H1 (cell line): ENCODE measurements at regions not wholly inside any gene's neighbourhood (a gene's known extent, or its start where the extent isn't known, plus 50 kb on each side); places are given as distances from the start of the nearest gene placed in this dataset.

Source experiments
- CTCF ChIA-PET: fragments of 300-600 bp; sonication (Branson Sonifier 250); formaldehyde crosslinking; loops from one replicate; lab custom pipeline; 2021; ENCODE audit not compliant: partially characterized antibody; lab: Charles Lee
- POLR2A ChIA-PET: fragments of 300-600 bp; sonication (Branson Sonifier 250); formaldehyde crosslinking; loops from one replicate; lab custom pipeline; 2021; ENCODE audit warnings: inconsistent platforms; ENCODE audit not compliant: partially characterized antibody; lab: Charles Lee
- DNase-seq, 2 experiments: peaks; one replicate each; pipeline versions ENCODE4 v3.0.0 to v3.0.0-alpha.2; 2010 to 2022; ENCODE audit warnings: low spot score in 2 of 2, low read depth in 1 of 2, mixed read lengths in 1 of 2
- FAIRE-seq: peaks from 2 replicates; lab custom pipeline; 2011; peaks lifted over from hg19 to GRCh38; lab: Jason Lieb, UNC
- H2AFZ ChIP-seq: 2 replicates; pipeline ENCODE4 v1.8.1; 2012; ENCODE audit warnings: low read length, inconsistent platforms
- H2AK5ac ChIP-seq: 2 replicates; pipeline ENCODE4 v1.6.1; 2013; ENCODE audit warnings: low read depth, low read length
- H2BK120ac ChIP-seq: replicated peaks from 2 replicates; pipeline ENCODE3; 2013; ENCODE audit warnings: low read depth, low read length, inconsistent platforms
- H2BK12ac ChIP-seq: 2 replicates; pipeline ENCODE4 v1.6.1; 2013; ENCODE audit warnings: low read depth, low read length
- H2BK15ac ChIP-seq: 2 replicates; pipeline ENCODE4 v1.6.1; 2013; ENCODE audit warnings: low read length
- H2BK20ac ChIP-seq: 2 replicates; pipeline ENCODE4 v1.6.1; 2013; ENCODE audit warnings: low read length
- H2BK5ac ChIP-seq: 2 replicates; pipeline ENCODE4 v1.6.1; 2013; ENCODE audit warnings: low read depth, low read length
- H3K14ac ChIP-seq: 2 replicates; pipeline ENCODE4 v1.6.1; 2013; ENCODE audit warnings: inconsistent platforms; ENCODE audit not compliant: insufficient read length
- H3K18ac ChIP-seq: 2 replicates; pipeline ENCODE4 v1.6.1; 2013; ENCODE audit warnings: low read length; ENCODE audit errors: extremely low read depth
- H3K23ac ChIP-seq: 2 replicates; pipeline ENCODE4 v1.6.1; 2013; ENCODE audit warnings: inconsistent platforms; ENCODE audit not compliant: insufficient read length
- H3K23me2 ChIP-seq: 2 replicates; pipeline ENCODE4 v1.6.1; 2013; ENCODE audit warnings: low read depth, low read length
- H3K27ac ChIP-seq: 2 replicates; pipeline ENCODE4 v1.6.1; 2011; ENCODE audit warnings: low read depth, low read length, inconsistent platforms
- H3K27me3 ChIP-seq, 4 experiments: replicated peaks in 1 of 4; 1 replicate in 1 of 4; 2 replicates in 3 of 4; pipeline versions ENCODE4 v1.6.1 to v1.8.1; 2011 to 2013; ENCODE audit warnings: low read length in 3 of 4, mild to moderate bottlenecking in 3 of 4, inconsistent platforms in 2 of 4, mixed read lengths in 2 of 4, moderate library complexity in 1 of 4; ENCODE audit not compliant: control insufficient read depth in 3 of 4, insufficient read depth in 3 of 4; ENCODE audit errors: extremely low read depth in 1 of 4
- H3K36me3 ChIP-seq, 4 experiments: 2 replicates each; pipeline versions ENCODE4 v1.6.1 to v1.8.1; 2011 to 2013; ENCODE audit warnings: mild to moderate bottlenecking in 4 of 4, low read length in 3 of 4, moderate library complexity in 2 of 4, control low read depth in 1 of 4, inconsistent platforms in 1 of 4; ENCODE audit not compliant: insufficient read depth in 4 of 4, control insufficient read depth in 2 of 4
- H3K4ac ChIP-seq: replicated peaks from 2 replicates; pipeline ENCODE3; 2013; ENCODE audit warnings: low read length, low read depth, mixed read lengths, inconsistent platforms; ENCODE audit not compliant: insufficient read length
- H3K4me1 ChIP-seq, 4 experiments: replicated peaks in 1 of 4; 1 replicate in 1 of 4; 2 replicates in 3 of 4; pipeline versions ENCODE4 v1.6.1 to v1.8.1; 2011 to 2013; ENCODE audit warnings: low read length in 3 of 4, inconsistent platforms in 2 of 4, mixed read lengths in 1 of 4; ENCODE audit not compliant: insufficient read depth in 4 of 4, control insufficient read depth in 3 of 4
- H3K4me2 ChIP-seq, 2 experiments: 2 replicates each; pipeline versions ENCODE4 v1.6.1 to v1.8.1; 2011 to 2013; ENCODE audit warnings: low read depth in 2 of 2, low read length in 2 of 2, control low read depth in 1 of 2, inconsistent platforms in 1 of 2, mild to moderate bottlenecking in 1 of 2; ENCODE audit not compliant: insufficient read depth in 1 of 2
- H3K4me3 ChIP-seq, 4 experiments: fragments of 200-600, 300-600 bp in 1 of 4; sonication (generic), shearing (Covaris generic), sonication (Bioruptor Twin) in 1 of 4; 2 replicates each; pipeline versions ENCODE4 v1.5.1 to v1.8.1; 2011 to 2016; ENCODE audit warnings: low read length in 4 of 4, low read depth in 3 of 4, control low read depth in 2 of 4, inconsistent platforms in 2 of 4, mild to moderate bottlenecking in 2 of 4, mixed read lengths in 1 of 4, moderate library complexity in 1 of 4; ENCODE audit not compliant: insufficient read depth in 2 of 4; ENCODE audit errors: extremely low read depth in 1 of 4
- H3K56ac ChIP-seq: replicated peaks from 2 replicates; pipeline ENCODE3; 2013; ENCODE audit warnings: low read depth, mild to moderate bottlenecking, mixed read lengths, low read length, inconsistent platforms; ENCODE audit not compliant: insufficient read length
- H3K79me1 ChIP-seq: 2 replicates; pipeline ENCODE4 v1.6.1; 2013; ENCODE audit warnings: low read depth, low read length, control low read depth
- H3K79me2 ChIP-seq, 2 experiments: 2 replicates each; pipeline versions ENCODE4 v1.6.1 to v1.8.1; 2012 to 2013; ENCODE audit warnings: low read length in 2 of 2, mild to moderate bottlenecking in 2 of 2, inconsistent platforms in 1 of 2; ENCODE audit not compliant: insufficient read depth in 2 of 2, control insufficient read depth in 1 of 2
- H3K9ac ChIP-seq, 4 experiments: replicated peaks in 1 of 4; 1 replicate in 1 of 4; 2 replicates in 3 of 4; pipeline versions ENCODE4 v1.6.1 to v1.8.1; 2011 to 2013; ENCODE audit warnings: low read depth in 3 of 4, low read length in 3 of 4, control low read depth in 2 of 4, mild to moderate bottlenecking in 2 of 4, moderate library complexity in 2 of 4, inconsistent platforms in 1 of 4; ENCODE audit errors: extremely low read depth in 1 of 4
- H3K9me3 ChIP-seq, 2 experiments: 2 replicates each; pipeline versions ENCODE4 v1.6.1 to v1.8.1; 2012 to 2013; ENCODE audit warnings: mild to moderate bottlenecking in 2 of 2, moderate library complexity in 2 of 2, control low read depth in 1 of 2, inconsistent platforms in 1 of 2, low read depth in 1 of 2, low read length in 1 of 2, mixed read lengths in 1 of 2; ENCODE audit not compliant: insufficient read depth in 2 of 2
- H4K20me1 ChIP-seq, 2 experiments: replicated peaks in 1 of 2; 2 replicates each; pipeline versions ENCODE3 to v1.8.1; 2011 to 2013; ENCODE audit warnings: inconsistent platforms in 2 of 2, low read length in 2 of 2, mild to moderate bottlenecking in 1 of 2; ENCODE audit not compliant: insufficient read depth in 2 of 2, control insufficient read depth in 1 of 2
- H4K5ac ChIP-seq: 2 replicates; pipeline ENCODE4 v1.6.1; 2013; ENCODE audit warnings: low read length, low read depth, mixed read lengths, inconsistent platforms; ENCODE audit not compliant: insufficient read length
- H4K8ac ChIP-seq: 2 replicates; pipeline ENCODE4 v1.8.0; 2013; ENCODE audit warnings: mild to moderate bottlenecking, moderate library complexity, low read length, inconsistent platforms; ENCODE audit not compliant: insufficient read depth; ENCODE audit errors: extremely low read depth
- H4K91ac ChIP-seq: replicated peaks from 2 replicates; pipeline ENCODE3; 2013; ENCODE audit warnings: low read length, mixed read lengths, inconsistent platforms; ENCODE audit not compliant: insufficient read length
- ASH2L ChIP-seq: fragments of 200-600, 300-600 bp; sonication (generic); IDR thresholded peaks from one replicate; pipeline ENCODE4 v1.7.1; 2017; ENCODE audit warnings: low read length
- CBX8 ChIP-seq: fragments of 300-800, 300-1000 bp; sonication (generic); IDR thresholded peaks from 2 replicates; pipeline ENCODE4 v1.7.1; 2016; ENCODE audit warnings: low read depth, low read length, borderline replicate concordance
- EP300 ChIP-seq, 2 experiments: IDR thresholded peaks; 1 replicate in 1 of 2; 2 replicates in 1 of 2; pipeline ENCODE4 v1.6.1; 2011 to 2012; ENCODE audit warnings: low read depth in 2 of 2, low read length in 2 of 2, mild to moderate bottlenecking in 2 of 2, borderline replicate concordance in 1 of 2, inconsistent platforms in 1 of 2, moderate library complexity in 1 of 2
- FOSL1 ChIP-seq: IDR thresholded peaks from 2 replicates; pipeline ENCODE4 v1.6.1; 2011; ENCODE audit warnings: mild to moderate bottlenecking, low read depth, low read length, moderate library complexity; ENCODE audit not compliant: insufficient read depth
- GABPA ChIP-seq: IDR thresholded peaks from 2 replicates; pipeline ENCODE4 v1.6.1; 2011; ENCODE audit warnings: mild to moderate bottlenecking, low read length, moderate library complexity, borderline replicate concordance; ENCODE audit not compliant: insufficient read depth
- NANOG ChIP-seq: IDR thresholded peaks from 2 replicates; pipeline ENCODE4 v1.6.1; 2011; ENCODE audit warnings: low read length, low read depth, mild to moderate bottlenecking, inconsistent platforms; ENCODE audit not compliant: insufficient read depth, poor library complexity, severe bottlenecking
- POLR2AphosphoS5 ChIP-seq: IDR thresholded peaks from 2 replicates; pipeline ENCODE4 v1.6.1; 2011; ENCODE audit warnings: low read depth, low read length
- POU5F1 ChIP-seq: IDR thresholded peaks from 2 replicates; pipeline ENCODE4 v1.6.1; 2011; ENCODE audit warnings: low read depth, mild to moderate bottlenecking, low read length, moderate library complexity
- RBBP5 ChIP-seq: IDR thresholded peaks from 2 replicates; pipeline ENCODE4 v1.7.1; 2012; ENCODE audit warnings: low read depth, mild to moderate bottlenecking, inconsistent platforms, low read length, moderate library complexity, borderline replicate concordance
- RNF2 ChIP-seq: fragments of 200-900, 300-1000 bp; sonication (generic); IDR thresholded peaks from 2 replicates; pipeline ENCODE4 v1.7.1; 2016; ENCODE audit warnings: borderline replicate concordance, low read depth, mild to moderate bottlenecking, antibody characterized with exemption, low read length; ENCODE audit not compliant: poor library complexity, severe bottlenecking; ENCODE audit errors: missing control alignments
- SP1 ChIP-seq: IDR thresholded peaks from 2 replicates; pipeline ENCODE4 v1.6.1; 2011; ENCODE audit warnings: low read depth, low read length
- WGBS, 2 experiments: shearing (Covaris generic) in 1 of 2; methylation state at CpG; one replicate each; pipeline versions ENCODE4 v1.1.6 to v1.1.7; 2013 to 2015; ENCODE audit warnings: low lambda C conversion rate in 2 of 2, mixed read lengths in 2 of 2, inconsistent platforms in 1 of 2, low coverage in 1 of 2, missing lambda C conversion rate in 1 of 2; ENCODE audit not compliant: insufficient replicate concordance in 2 of 2, insufficient coverage in 1 of 2, insufficient read length in 1 of 2; ENCODE audit errors: extremely low coverage in 1 of 2, missing lambda C conversion rate in 1 of 2; 5-methylcytosine and 5-hydroxymethylcytosine counted together

GRCh38 chr12:95358111-95359083 lies 115.6 kb upstream of the METAP2 start:
- Histone ChIP-seq H3K4ac (no peak overlapping the region), H2BK12ac (no peak overlapping the region), H3K79me1 (no peaks in the 10 kb centered on the region), H4K5ac (no peak overlapping the region), H3K27ac (no peak overlapping the region), H4K91ac (no peak overlapping the region), H2AK5ac (no peak overlapping the region), H3K27me3 (no peaks in the 10 kb centered on the region), H2AFZ (peak overlapping the region; percentile 76), H3K23ac (no peak overlapping the region), H4K20me1 (no peaks in the 10 kb centered on the region), H3K36me3 (no peaks in the 10 kb centered on the region), H3K9ac (no peak overlapping the region), H3K4me3 (no peak overlapping the region), H3K79me2 (no peaks in the 10 kb centered on the region), H3K14ac (no peak overlapping the region), H3K56ac (no peak overlapping the region), H2BK15ac (no peak overlapping the region), H3K9me3 (no peaks in the 10 kb centered on the region), H4K8ac (no peak overlapping the region), H2BK5ac (no peak overlapping the region), H3K18ac (no peak overlapping the region), H3K4me2 (no peak overlapping the region), H3K4me1 (no peaks in the 10 kb centered on the region), H2BK20ac (no peak overlapping the region), H3K23me2 (no peaks in the 10 kb centered on the region), H2BK120ac (no peak overlapping the region)
- no peak for DNase-seq
- 92% methylated on average over 11 of the region's 11 CpGs; no CpG with 5 or more reads in 1 of the 2 experiments for WGBS, 2 experiments
- FAIRE-seq: no peak
- ChIA-PET POLR2A (interaction anchor here (1.1 kb wide), 1 partner anchor 157 kb away, joined by 3 read pairs; no protein-coding TSS in a partner anchor), CTCF (interaction anchor here (0.5 to 0.7 kb wide), 2 partner anchors 533 to 1855 kb away, joined by 3 to 4 read pairs; no protein-coding TSS in a partner anchor)
- TF ChIP-seq RBBP5 (no peak), GABPA (no peak), POU5F1 (no peak), ASH2L (no peak), EP300 (IDR thresholded peaks at IDR 0.05; ENCODE audit: borderline replicate concordance in 1 of 2, low read depth in 2 of 2, low read length in 2 of 2) (no peak), NANOG (no peak), POLR2AphosphoS5 (no peak), FOSL1 (no peak), CBX8 (no peak), RNF2 (no peak), SP1 (no peak)
